GM06990 (cell line): ENCODE measurements at regions not wholly inside any gene's neighbourhood (a gene's known extent, or its start where the extent isn't known, plus 50 kb on each side); places are given as distances from the start of the nearest gene placed in this dataset.
"Not testable (repeated sequence)": the region's sequence is repeated elsewhere in the genome, so short reads cannot be mapped to it uniquely, and the experiment has no call there.

ENCODE experiments used
- DNase-seq: peaks from one replicate; pipeline ENCODE4 v3.0.0-alpha.2; 2011; ENCODE audit not compliant: insufficient read length; ENCODE audit errors: extremely low read depth
- H3K27me3 ChIP-seq: replicated peaks from 2 replicates; pipeline ENCODE4 v1.6.0; 2011; ENCODE audit warnings: low read length; ENCODE audit not compliant: control insufficient read depth, insufficient read depth
- H3K36me3 ChIP-seq: 2 replicates; pipeline ENCODE4 v1.5.1; 2011; ENCODE audit warnings: low read length; ENCODE audit not compliant: control insufficient read depth, insufficient read depth
- H3K4me3 ChIP-seq: replicated peaks from 2 replicates; pipeline ENCODE4 v1.5.1; 2011; ENCODE audit warnings: low read depth, mild to moderate bottlenecking, control low read depth, low read length
- CTCF ChIP-seq: IDR thresholded peaks from 2 replicates; pipeline ENCODE4 v1.5.1; 2011; ENCODE audit warnings: low read length, control low read depth, mild to moderate bottlenecking, inconsistent platforms; ENCODE audit not compliant: insufficient read depth, poor library complexity, severe bottlenecking

GRCh38 chr18:10148189-10148929 is 234.5 kb downstream of the VAPA start:
- no peak overlapping the region for H3K4me3 ChIP-seq
- no peak for DNase-seq
- no peak for TF ChIP-seq CTCF
- no peaks in the 10 kb centered on the region for H3K36me3 ChIP-seq
- no peaks in the 10 kb centered on the region; the same call in 1 of the 2 replicates for H3K27me3 ChIP-seq

GRCh38 chr18:10149768-10150556 is 236.1 kb downstream of the VAPA start:
- Histone ChIP-seq H3K36me3 (no peaks in the 10 kb centered on the region), H3K4me3 (no peak overlapping the region), H3K27me3 (no peaks in the 10 kb centered on the region; the same call in 1 of the 2 replicates)
- TF ChIP-seq CTCF: no peak
- DNase-seq: no peak

- H3K27me3 ChIP-seq, H3K4me3 ChIP-seq, DNase-seq, H3K36me3 ChIP-seq: not testable (repeated sequence)
These were observed 236.8 kb downstream of the VAPA start for GRCh38 chr18:10150576-10150975.

GRCh38 chr18:10152475-10152874 is 238.7 kb downstream of the VAPA start:
- no peak for DNase-seq
- no peaks in the 10 kb centered on the region for H3K36me3 ChIP-seq
- H3K27me3 ChIP-seq: no peaks in the 10 kb centered on the region; the same call in 1 of the 2 replicates
- no peak for TF ChIP-seq CTCF
- no peak overlapping the region for H3K4me3 ChIP-seq

GRCh38 chr18:10153924-10154752 is 240.3 kb downstream of the VAPA start:
- H3K27me3 ChIP-seq: no peaks in the 10 kb centered on the region; the same call in 1 of the 2 replicates
- no peak for TF ChIP-seq CTCF
- no peak for DNase-seq
- no peaks in the 10 kb centered on the region for H3K36me3 ChIP-seq
- H3K4me3 ChIP-seq: no peak overlapping the region

- no peak for DNase-seq
- H3K4me3 ChIP-seq: no peak overlapping the region
- TF ChIP-seq CTCF: no peak
- H3K27me3 ChIP-seq: no peaks in the 10 kb centered on the region; the same call in 1 of the 2 replicates
- H3K36me3 ChIP-seq: no peaks in the 10 kb centered on the region
These were observed 243.9 kb downstream of the VAPA start for GRCh38 chr18:10157706-10158105.
